ENCODE measurements at regions not wholly inside any gene's neighbourhood (a gene's known extent, or its start where the extent isn't known, plus 50 kb on each side); places are given as distances from the start of the nearest gene placed in this dataset.

- WGBS (ENCODE audit: insufficient coverage, low coverage, missing lambda C conversion rate), result 1% methylated on average over 4 of the region's 4 CpGs
- intact Hi-C loops (cut with micrococcal nuclease), result no loop called here
- ChIA-PET CTCF (ENCODE audit: low intra/inter-chr PET ratio) (no interaction called here), POLR2A (interaction anchor here (1.1 kb wide), 1 partner anchor 16 kb away, joined by 3 read pairs; no protein-coding TSS in a partner anchor)
- H3K9me1 ChIP-seq (ENCODE audit: control insufficient read depth, insufficient read depth, low read length), result no peaks in the 10 kb centered on the region
- no peaks in the 10 kb centered on the region for H3K4me1 ChIP-seq (replicated peaks in 1 of 2; ENCODE audit: control insufficient read depth in 2 of 2, insufficient read depth in 2 of 2, low read length in 2 of 2)
- H2AFZ ChIP-seq (ENCODE audit: low read depth, low read length), result no peak overlapping the region
- H3K9me3 ChIP-seq (replicated peaks; ENCODE audit: control insufficient read depth, insufficient read depth, low read depth, low read length), result peaks cover 3% of the 10 kb centered on the region; the same call in 1 of the 2 replicates
- DNase-seq (ENCODE audit: extremely low read depth in 1 of 4, low spot score in 3 of 4) (no peak), ATAC-seq (no peak), FAIRE-seq (no peak)
- no peaks in the 10 kb centered on the region for H3K36me3 ChIP-seq (ENCODE audit: control insufficient read depth, insufficient read depth, low read length)
- H4K20me1 ChIP-seq (replicated peaks; ENCODE audit: control insufficient read depth, insufficient read depth, low read length), result no peaks in the 10 kb centered on the region
- BruUV-seq (replicated peaks), result no TSS peak
- no peak overlapping the region for H3K9ac ChIP-seq (ENCODE audit: insufficient read depth in 1 of 2, low read depth in 2 of 2, low read length in 2 of 2)
- in situ Hi-C loops (cut with MboI), result no loop called here
- H3K4me3 ChIP-seq, result no peak overlapping the region
- TF ChIP-seq SMARCA4 (IDR thresholded peaks at IDR 0.05), result no peak
- no peak for TF ChIP-seq ZFP36 (IDR thresholded peaks at IDR 0.05; ENCODE audit: low read depth, low read length, partially characterized antibody)
- TF ChIP-seq EP300 (IDR thresholded peaks at IDR 0.05; ENCODE audit: low read length), result no peak
- TF ChIP-seq ZNF507 (tag; conservative IDR thresholded peaks at IDR 0.05), result no peak
- TF ChIP-seq BRD9 (IDR thresholded peaks at IDR 0.05; ENCODE audit: low read depth, partially characterized antibody), result no peak
- no peaks in the 10 kb centered on the region for H3K79me2 ChIP-seq (ENCODE audit: control insufficient read depth, insufficient read depth, low read length)
- no peak overlapping the region for H3K27ac ChIP-seq (ENCODE audit: extremely low read depth, low read depth, low read length)
- H3K27me3 ChIP-seq (ENCODE audit: control insufficient read depth in 2 of 2, insufficient read depth in 2 of 2, low read length in 2 of 2), result no peaks in the 10 kb centered on the region
- H3K4me2 ChIP-seq (ENCODE audit: insufficient read depth, low read length), result no peak overlapping the region
Measured at GRCh38 chr5:155461304-155461703, 447.7 kb downstream of the KIF4B start.

GRCh38 chr5:155466851-155467250 lies 453.3 kb downstream of the KIF4B start:
- in situ Hi-C loops (cut with MboI), result no loop called here
- intact Hi-C loops (cut with micrococcal nuclease), result no loop called here
- Histone ChIP-seq H3K4me1 (replicated peaks in 1 of 2; ENCODE audit: control insufficient read depth in 2 of 2, insufficient read depth in 2 of 2, low read length in 2 of 2) (no peaks in the 10 kb centered on the region), H3K4me3 (no peak overlapping the region), H3K36me3 (ENCODE audit: control insufficient read depth, insufficient read depth, low read length) (no peaks in the 10 kb centered on the region), H3K9me3 (replicated peaks; ENCODE audit: control insufficient read depth, insufficient read depth, low read depth, low read length) (peaks cover 3% of the 10 kb centered on the region; the same call in 1 of the 2 replicates), H2AFZ (ENCODE audit: low read depth, low read length) (no peak overlapping the region), H3K27ac (ENCODE audit: extremely low read depth, low read depth, low read length) (no peak overlapping the region), H3K27me3 (ENCODE audit: control insufficient read depth in 2 of 2, insufficient read depth in 2 of 2, low read length in 2 of 2) (no peaks in the 10 kb centered on the region), H4K20me1 (replicated peaks; ENCODE audit: control insufficient read depth, insufficient read depth, low read length) (no peaks in the 10 kb centered on the region), H3K9me1 (ENCODE audit: control insufficient read depth, insufficient read depth, low read length) (no peaks in the 10 kb centered on the region), H3K9ac (ENCODE audit: insufficient read depth in 1 of 2, low read depth in 2 of 2, low read length in 2 of 2) (no peak overlapping the region), H3K79me2 (ENCODE audit: control insufficient read depth, insufficient read depth, low read length) (no peaks in the 10 kb centered on the region), H3K4me2 (ENCODE audit: insufficient read depth, low read length) (no peak overlapping the region)
- 0% methylated on average over 5 of the region's 5 CpGs for WGBS (ENCODE audit: insufficient coverage, low coverage, missing lambda C conversion rate)
- CTCF ChIA-PET (ENCODE audit: low intra/inter-chr PET ratio), result no interaction called here
- POLR2A ChIA-PET, result no interaction called here
- ATAC-seq, result no peak
- no TSS peak for BruUV-seq (replicated peaks)
- no peak for FAIRE-seq
- DNase-seq (ENCODE audit: extremely low read depth in 1 of 4, low spot score in 3 of 4), result no peak
- TF ChIP-seq RBM17 (IDR thresholded peaks at IDR 0.05; ENCODE audit: borderline replicate concordance, low read depth, low read length), result no peak
- no peak for TF ChIP-seq HEY1 (CRISPR knock-in tag; IDR thresholded peaks at IDR 0.05; ENCODE audit: borderline replicate concordance)
